ENCODE measurements at regions not wholly inside any gene's neighbourhood (a gene's known extent, or its start where the extent isn't known, plus 50 kb on each side); places are given as distances from the start of the nearest gene placed in this dataset.

- no peak for DNase-seq
Measured at GRCh38 chr2:172153156-172153555, 50.5 kb upstream of the DLX2 start.

- DNase-seq, result no peak
Measured at GRCh38 chr2:172153757-172154156, 51.1 kb upstream of the DLX2 start.

- DNase-seq, result no peak
Measured at GRCh38 chr2:172155752-172156151, 53.1 kb upstream of the DLX2 start.

- no peak for DNase-seq
Measured at GRCh38 chr2:172160839-172161238, 58.1 kb upstream of the DLX2 start.

GRCh38 chr2:172162225-172162733, 59.6 kb upstream of the DLX2 start:
- no peak for DNase-seq

- no peak for DNase-seq
Measured at GRCh38 chr2:172162739-172163336, 60.1 kb upstream of the DLX2 start.

GRCh38 chr2:172168917-172169346, 66.2 kb upstream of the DLX2 start:
- DNase-seq, result peak; percentile 63

GRCh38 chr2:172169611-172170010, 66.9 kb upstream of the DLX2 start:
- peak; percentile 28 for DNase-seq

- DNase-seq, result peak; percentile 61
Measured at GRCh38 chr2:172172513-172173173, 69.9 kb upstream of the DLX2 start.

- no peak for DNase-seq
Measured at GRCh38 chr2:172173174-172173706, 70.5 kb upstream of the DLX2 start.

- no peak for DNase-seq
Measured at GRCh38 chr2:172177581-172177980, 74.9 kb upstream of the DLX2 start.

GRCh38 chr2:172177996-172178395, 75.3 kb upstream of the DLX2 start:
- DNase-seq, result peak; percentile 55

GRCh38 chr2:172179045-172179701, 76.5 kb upstream of the DLX2 start:
- peak; percentile 17 for DNase-seq

GRCh38 chr2:172181840-172182239, 79.1 kb upstream of the DLX2 start:
- no peak for DNase-seq

GRCh38 chr2:172182624-172183023, 79.9 kb upstream of the DLX2 start:
- no peak for DNase-seq

GRCh38 chr2:172193331-172194089, 90.8 kb upstream of the DLX2 start:
- no peak for DNase-seq

- no peak for DNase-seq
Measured at GRCh38 chr2:172195836-172196376, 93.2 kb upstream of the DLX2 start.

- DNase-seq, result peak; percentile 50
Measured at GRCh38 chr2:172196768-172197431, 94.2 kb upstream of the DLX2 start.

- DNase-seq, result no peak
Measured at GRCh38 chr2:172198361-172198760, 95.7 kb upstream of the DLX2 start.

GRCh38 chr2:172198908-172199307, 96.2 kb upstream of the DLX2 start:
- no peak for DNase-seq

GRCh38 chr2:172200495-172201085, 97.9 kb upstream of the DLX2 start:
- DNase-seq, result peak; percentile 6

- no peak for DNase-seq
Measured at GRCh38 chr2:172204309-172204708, 101.6 kb upstream of the DLX2 start.
